ENCODE measurements at regions not wholly inside any gene's neighbourhood (a gene's known extent, or its start where the extent isn't known, plus 50 kb on each side); places are given as distances from the start of the nearest gene placed in this dataset.

GRCh38 chr7:41098846-41099245 lies 604.0 kb downstream of the INHBA start:
- Histone ChIP-seq H3K4me1 (no peaks in the 10 kb centered on the region), H3K36me3 (no peaks in the 10 kb centered on the region), H3K9me3 (no peaks in the 10 kb centered on the region), H3K27me3 (no peaks in the 10 kb centered on the region), H3K27ac (no peak overlapping the region), H3K4me3 (no peak overlapping the region)
- 79 to 88% (median 86%) methylated on average over 5 of the region's 5 CpGs for WGBS, 5 donors
- TF ChIP-seq EP300 (IDR thresholded peaks at IDR 0.05) = no peak
- TF ChIP-seq POLR2AphosphoS5 (IDR thresholded peaks at IDR 0.05) = no peak
- TF ChIP-seq POLR2A (IDR thresholded peaks at IDR 0.05) = no peak
- TF ChIP-seq CTCF (IDR thresholded peaks at IDR 0.05) = no peak
- DNase-seq = no peak
- intact Hi-C loops (cut with DNase I; ENCODE audit: low total_unique reads) = no loop called here

- no peaks in the 10 kb centered on the region for H3K9me3 ChIP-seq
- 54 to 74% (median 72%) methylated on average over 4 of the region's 4 CpGs for whole genome bisulfite sequencing, 5 donors
- H3K27ac ChIP-seq = no peak overlapping the region
- H3K4me1 ChIP-seq = no peaks in the 10 kb centered on the region
- no peak for DNase-seq
- H3K4me3 ChIP-seq = no peak overlapping the region
- intact Hi-C loops (cut with DNase I; ENCODE audit: low total_unique reads) = no loop called here
- no peak for TF ChIP-seq EP300 (IDR thresholded peaks at IDR 0.05)
- no peak for TF ChIP-seq POLR2A (IDR thresholded peaks at IDR 0.05)
- no peak for TF ChIP-seq POLR2AphosphoS5 (IDR thresholded peaks at IDR 0.05)
- no peak for TF ChIP-seq CTCF (IDR thresholded peaks at IDR 0.05)
- no peaks in the 10 kb centered on the region for H3K27me3 ChIP-seq
- H3K36me3 ChIP-seq = no peaks in the 10 kb centered on the region
These were observed 604.5 kb downstream of the INHBA start for GRCh38 chr7:41098402-41098801.

GRCh38 chr7:41097501-41097900 lies 605.4 kb downstream of the INHBA start:
- Histone ChIP-seq H3K4me3 (no peak overlapping the region), H3K4me1 (no peaks in the 10 kb centered on the region), H3K27ac (no peak overlapping the region), H3K27me3 (no peaks in the 10 kb centered on the region), H3K36me3 (no peaks in the 10 kb centered on the region), H3K9me3 (no peaks in the 10 kb centered on the region)
- WGBS, 5 donors = 79 to 88% (median 84%) methylated on average over 6 of the region's 6 CpGs
- no peak for DNase-seq
- TF ChIP-seq POLR2A (IDR thresholded peaks at IDR 0.05) (no peak), CTCF (IDR thresholded peaks at IDR 0.05) (no peak), POLR2AphosphoS5 (IDR thresholded peaks at IDR 0.05) (no peak), EP300 (IDR thresholded peaks at IDR 0.05) (no peak)
- intact Hi-C loops (cut with DNase I; ENCODE audit: low total_unique reads) = no loop called here

GRCh38 chr7:41096917-41097316 lies 606.0 kb downstream of the INHBA start:
- DNase-seq = no peak
- no peaks in the 10 kb centered on the region for H3K4me1 ChIP-seq

More at GRCh38 chr7:41096917-41097316, 606.0 kb downstream of the INHBA start:
- Histone ChIP-seq H3K27me3 (no peaks in the 10 kb centered on the region), H3K4me3 (no peak overlapping the region), H3K36me3 (no peaks in the 10 kb centered on the region), H3K9me3 (no peaks in the 10 kb centered on the region), H3K27ac (no peak overlapping the region)
- intact Hi-C loops (cut with DNase I; ENCODE audit: low total_unique reads) = no loop called here
- 59 to 77% (median 73%) methylated on average over 4 of the region's 4 CpGs for WGBS, 5 donors
- TF ChIP-seq CTCF (IDR thresholded peaks at IDR 0.05) (no peak), POLR2AphosphoS5 (IDR thresholded peaks at IDR 0.05) (no peak)

Data from stomach (tissue), 8 donors.